ENCODE measurements at regions not wholly inside any gene's neighbourhood (a gene's known extent, or its start where the extent isn't known, plus 50 kb on each side); places are given as distances from the start of the nearest gene placed in this dataset.

DNA sequence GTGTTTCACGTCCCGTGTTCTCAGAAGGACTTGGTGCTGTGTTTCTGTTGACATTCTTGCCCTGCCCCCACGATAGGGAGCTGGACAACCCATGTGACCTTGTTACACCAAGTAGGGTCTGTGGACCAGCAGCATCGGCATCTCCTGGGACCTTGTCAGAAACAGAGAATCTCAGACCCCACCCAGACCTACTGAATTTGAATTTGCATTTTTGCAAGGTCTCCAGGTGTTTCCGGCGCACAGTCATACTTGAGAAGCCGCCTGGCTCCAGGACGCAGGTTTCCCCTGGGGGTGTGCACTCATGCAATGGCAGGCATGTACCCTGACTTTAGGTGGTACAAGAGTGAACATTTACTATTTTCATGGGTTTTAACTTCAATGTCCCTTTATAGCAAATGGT, 117.9 kb downstream of the TLE3 start:
- H3K79me2 ChIP-seq (ENCODE audit: low read depth): no peaks in the 10 kb centered on the region
- intact Hi-C loops (cut with micrococcal nuclease; ENCODE audit: unreplicated experiment): no loop called here
- POLR2A ChIA-PET (ENCODE audit: unreplicated experiment): no interaction called here
- H3K9me2 ChIP-seq (ENCODE audit: insufficient read depth): no peaks in the 10 kb centered on the region
- H3K27ac ChIP-seq: no peak overlapping the region
- no peaks in the 10 kb centered on the region for H3K9me3 ChIP-seq (ENCODE audit: insufficient read depth, low read depth)
- H3K27me3 ChIP-seq (ENCODE audit: insufficient read depth, low read depth): no peaks in the 10 kb centered on the region
- H3F3A ChIP-seq (ENCODE audit: insufficient read depth, low read depth): no peaks in the 10 kb centered on the region
- CTCF ChIA-PET: interaction anchor here (0.5 kb wide), 1 partner anchor 948 kb away, joined by 3 read pairs; no protein-coding TSS in a partner anchor
- H3K36me3 ChIP-seq (ENCODE audit: low read depth): no peaks in the 10 kb centered on the region
- no peak overlapping the region for H2AFZ ChIP-seq
- no peak for TF ChIP-seq EZH2 (IDR thresholded peaks at IDR 0.05; ENCODE audit: low read depth)
- TF ChIP-seq, protein P1, sequence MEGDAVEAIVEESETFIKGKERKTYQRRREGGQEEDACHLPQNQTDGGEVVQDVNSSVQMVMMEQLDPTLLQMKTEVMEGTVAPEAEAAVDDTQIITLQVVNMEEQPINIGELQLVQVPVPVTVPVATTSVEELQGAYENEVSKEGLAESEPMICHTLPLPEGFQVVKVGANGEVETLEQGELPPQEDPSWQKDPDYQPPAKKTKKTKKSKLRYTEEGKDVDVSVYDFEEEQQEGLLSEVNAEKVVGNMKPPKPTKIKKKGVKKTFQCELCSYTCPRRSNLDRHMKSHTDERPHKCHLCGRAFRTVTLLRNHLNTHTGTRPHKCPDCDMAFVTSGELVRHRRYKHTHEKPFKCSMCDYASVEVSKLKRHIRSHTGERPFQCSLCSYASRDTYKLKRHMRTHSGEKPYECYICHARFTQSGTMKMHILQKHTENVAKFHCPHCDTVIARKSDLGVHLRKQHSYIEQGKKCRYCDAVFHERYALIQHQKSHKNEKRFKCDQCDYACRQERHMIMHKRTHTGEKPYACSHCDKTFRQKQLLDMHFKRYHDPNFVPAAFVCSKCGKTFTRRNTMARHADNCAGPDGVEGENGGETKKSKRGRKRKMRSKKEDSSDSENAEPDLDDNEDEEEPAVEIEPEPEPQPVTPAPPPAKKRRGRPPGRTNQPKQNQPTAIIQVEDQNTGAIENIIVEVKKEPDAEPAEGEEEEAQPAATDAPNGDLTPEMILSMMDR (conservative IDR thresholded peaks at IDR 0.05): no peak
- BruUV-seq (replicated peaks): no TSS peak
- no peak for DNase-seq
- H3K4me2 ChIP-seq: no peak overlapping the region
- no peaks in the 10 kb centered on the region for H4K20me1 ChIP-seq (ENCODE audit: insufficient read depth)
- peaks cover 9% of the 10 kb centered on the region; the same call in 1 of the 2 replicates for H3K4me1 ChIP-seq (replicated peaks; ENCODE audit: insufficient read depth)
- H3K4me3 ChIP-seq: no peak overlapping the region

DNA sequence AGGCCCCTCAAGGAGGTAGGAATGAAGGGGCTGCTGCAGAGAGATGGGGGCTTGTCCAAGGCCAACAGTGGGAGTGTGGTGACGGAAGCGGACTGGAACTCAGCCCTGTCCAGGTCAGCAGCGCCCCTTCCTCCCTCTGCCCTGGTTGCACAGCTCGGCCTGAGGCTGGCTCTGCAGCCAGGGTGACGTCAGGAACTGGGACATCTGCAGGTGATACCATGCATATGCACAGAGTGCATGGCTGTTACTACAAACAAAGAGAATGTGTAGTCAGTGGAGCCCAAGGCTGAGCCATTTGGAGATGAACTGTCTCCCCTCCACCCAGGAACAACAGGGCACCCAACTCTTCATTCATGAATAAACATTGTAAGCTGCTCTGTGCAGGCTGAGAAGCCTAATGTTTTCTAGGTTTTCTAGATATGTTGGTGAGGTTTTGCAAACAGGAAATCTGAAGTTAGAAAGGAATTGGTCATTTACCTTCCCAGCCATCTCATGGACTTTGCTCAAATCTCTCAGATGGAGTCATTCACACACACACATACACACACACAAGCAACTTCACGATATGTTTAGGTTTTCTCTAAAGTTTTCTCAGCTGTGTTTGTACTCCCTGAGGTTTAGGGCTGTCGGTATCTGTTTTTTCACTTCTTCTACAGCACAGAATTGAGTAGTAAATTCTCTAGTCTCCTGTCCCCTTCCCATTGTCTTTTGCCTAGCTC, 117.2 kb downstream of the TLE3 start:
- no peaks in the 10 kb centered on the region for H3K9me3 ChIP-seq (ENCODE audit: insufficient read depth, low read depth)
- no peaks in the 10 kb centered on the region for H4K20me1 ChIP-seq (ENCODE audit: insufficient read depth)
- H3K36me3 ChIP-seq (ENCODE audit: low read depth): no peaks in the 10 kb centered on the region
- H2AFZ ChIP-seq: no peak overlapping the region
- POLR2A ChIA-PET (ENCODE audit: unreplicated experiment): no interaction called here
- H3K4me2 ChIP-seq: no peak overlapping the region
- TF ChIP-seq, protein P1 (conservative IDR thresholded peaks at IDR 0.05): no peak
- no peak for TF ChIP-seq EZH2 (IDR thresholded peaks at IDR 0.05; ENCODE audit: low read depth)
- CTCF ChIA-PET: no interaction called here
- no peak overlapping the region for H3K27ac ChIP-seq
- no peaks in the 10 kb centered on the region for H3K27me3 ChIP-seq (ENCODE audit: insufficient read depth, low read depth)
- H3K4me1 ChIP-seq (replicated peaks; ENCODE audit: insufficient read depth): peaks cover 9% of the 10 kb centered on the region; the same call in 1 of the 2 replicates
- H3K79me2 ChIP-seq (ENCODE audit: low read depth): no peaks in the 10 kb centered on the region
- no peaks in the 10 kb centered on the region for H3K9me2 ChIP-seq (ENCODE audit: insufficient read depth)
- no TSS peak for BruUV-seq (replicated peaks)
- intact Hi-C loops (cut with micrococcal nuclease; ENCODE audit: unreplicated experiment): no loop called here
- no peaks in the 10 kb centered on the region for H3F3A ChIP-seq (ENCODE audit: insufficient read depth, low read depth)
- H3K4me3 ChIP-seq: no peak overlapping the region
- no peak for DNase-seq

DNA sequence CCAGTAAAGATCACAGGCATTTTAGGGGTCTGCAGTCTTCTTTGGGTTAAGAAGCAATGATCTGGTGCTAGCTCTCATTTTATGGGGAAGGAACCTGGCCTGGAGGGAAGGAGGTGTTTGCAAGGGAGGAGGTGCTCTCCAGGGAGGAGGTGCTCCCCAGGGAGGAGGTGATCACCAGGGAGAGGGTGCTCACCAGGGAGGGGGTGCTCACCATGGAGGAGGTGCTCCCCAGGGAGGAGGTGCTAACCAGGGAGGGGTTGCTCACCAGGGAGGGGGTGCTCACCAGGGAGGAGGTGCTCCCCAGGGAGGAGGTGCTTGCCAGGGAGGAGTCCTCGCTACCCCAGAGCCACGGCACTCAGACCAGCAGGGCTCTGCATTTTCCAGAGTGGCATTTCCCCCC, 115.7 kb downstream of the TLE3 start:
- no peak for TF ChIP-seq EZH2 (IDR thresholded peaks at IDR 0.05; ENCODE audit: low read depth)
- TF ChIP-seq, protein P1 (conservative IDR thresholded peaks at IDR 0.05): no peak
- Histone ChIP-seq H3K4me1 (replicated peaks; ENCODE audit: insufficient read depth) (peaks cover 9% of the 10 kb centered on the region; the same call in 1 of the 2 replicates), H3K27ac (no peak overlapping the region), H4K20me1 (ENCODE audit: insufficient read depth) (no peaks in the 10 kb centered on the region), H2AFZ (no peak overlapping the region), H3K36me3 (ENCODE audit: low read depth) (no peaks in the 10 kb centered on the region), H3K4me3 (no peak overlapping the region), H3K79me2 (ENCODE audit: low read depth) (no peaks in the 10 kb centered on the region), H3K27me3 (ENCODE audit: insufficient read depth, low read depth) (no peaks in the 10 kb centered on the region), H3K4me2 (no peak overlapping the region), H3K9me2 (ENCODE audit: insufficient read depth) (no peaks in the 10 kb centered on the region), H3F3A (ENCODE audit: insufficient read depth, low read depth) (no peaks in the 10 kb centered on the region), H3K9me3 (ENCODE audit: insufficient read depth, low read depth) (no peaks in the 10 kb centered on the region)
- ChIA-PET POLR2A (ENCODE audit: unreplicated experiment) (no interaction called here), CTCF (no interaction called here)
- no TSS peak for BruUV-seq (replicated peaks)
- no peak for DNase-seq
- intact Hi-C loops (cut with micrococcal nuclease; ENCODE audit: unreplicated experiment): no loop called here

Data from PC-9 (cell line).